Glomerular visceral epithelial cell (primary cell): ENCODE measurements at regions not wholly inside any gene's neighbourhood (a gene's known extent, or its start where the extent isn't known, plus 50 kb on each side); places are given as distances from the start of the nearest gene placed in this dataset.
"Not testable (repeated sequence)": the region's sequence is repeated elsewhere in the genome, so short reads cannot be mapped to it uniquely, and the experiment has no call there.

Experiments used
- DNase-seq: peaks from one replicate; pipeline ENCODE4 v3.0.0-alpha.2; 2016; ENCODE audit errors: extremely low spot score

DNA sequence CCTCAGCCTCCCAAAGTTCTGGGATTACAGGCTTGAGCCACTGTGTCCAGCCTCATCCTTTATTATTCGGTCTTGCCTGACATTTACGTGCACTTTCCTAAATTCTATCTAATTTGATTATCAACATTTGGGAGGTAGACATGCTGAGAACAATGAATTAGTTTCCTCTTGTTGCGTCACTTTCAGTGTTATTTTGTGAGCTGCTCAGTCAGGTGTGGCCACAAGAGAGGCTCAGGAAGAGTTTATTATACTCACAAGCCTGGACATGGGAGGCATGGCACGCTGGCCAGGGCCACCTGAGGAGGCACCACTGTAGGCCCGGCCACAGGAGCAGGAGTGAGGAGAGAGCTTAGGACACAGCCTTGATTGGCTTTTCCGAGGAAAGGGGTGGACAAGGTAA, 59.7 kb upstream of the RBFOX2 start:
- no peak for DNase-seq

DNA sequence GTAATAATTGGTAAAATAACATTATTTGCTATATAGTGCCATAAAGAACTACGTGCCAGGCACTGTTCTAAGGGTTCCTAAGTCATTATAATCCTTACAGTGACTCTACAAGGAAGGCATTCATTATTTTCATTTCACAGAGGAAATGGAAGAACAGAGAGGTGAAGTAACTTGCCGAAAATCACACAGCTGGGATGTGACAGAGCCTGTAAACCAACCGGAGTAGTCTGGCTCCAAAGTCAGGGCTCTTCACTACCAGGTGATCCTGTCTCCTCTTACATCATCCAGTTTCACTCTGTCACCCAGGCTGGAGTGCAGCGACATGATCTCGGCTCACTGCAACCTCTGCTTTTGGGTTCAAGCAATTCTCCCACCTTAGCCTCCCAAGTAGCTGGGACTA, 59.2 kb upstream of the RBFOX2 start:
- no peak for DNase-seq

DNA sequence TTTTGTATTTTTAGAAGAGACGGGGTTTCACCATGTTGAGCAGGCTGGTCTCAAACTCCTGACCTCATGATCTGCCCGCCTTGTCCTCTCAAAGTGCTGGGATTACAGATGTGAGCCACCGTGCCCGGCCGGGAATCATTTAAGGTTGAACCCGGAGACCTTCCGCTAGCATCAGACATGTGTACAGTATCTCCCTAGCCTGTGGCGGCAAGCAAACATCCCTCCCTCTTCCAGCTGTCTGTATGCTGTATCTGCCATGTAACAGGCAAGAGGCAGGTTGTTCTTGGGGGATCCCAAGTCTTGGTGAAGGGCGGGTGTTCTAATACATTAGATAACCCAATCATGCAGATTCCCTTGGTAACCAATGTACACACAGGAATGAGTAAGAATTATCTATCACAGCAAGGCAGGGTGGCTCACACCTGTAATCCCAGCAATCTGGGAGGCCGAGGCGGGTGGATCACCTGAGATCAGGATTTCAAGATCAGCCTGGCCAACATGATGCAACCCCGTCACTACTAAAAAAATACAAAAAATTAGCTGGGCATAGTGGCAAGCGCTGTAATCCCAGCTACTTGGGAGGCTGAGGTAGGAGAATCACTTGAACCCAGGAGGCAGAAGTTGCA, 58.1 kb upstream of the RBFOX2 start:
- no peak for DNase-seq

DNA sequence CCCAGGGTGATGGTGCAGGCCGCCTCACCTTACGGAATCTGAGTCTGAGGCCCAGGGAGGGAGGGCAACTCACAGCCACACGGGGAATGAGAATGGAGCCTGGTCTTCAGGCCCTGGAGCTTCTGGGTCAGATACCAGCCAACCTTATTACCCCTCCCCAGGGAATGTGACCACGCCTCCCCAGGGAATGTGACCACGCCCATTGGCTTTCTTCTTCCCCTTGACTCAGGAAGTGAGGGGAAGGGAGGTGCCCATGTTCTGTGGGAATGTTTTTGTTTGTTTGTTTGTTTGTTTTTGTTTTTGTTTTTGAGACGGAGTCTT, 57.5 kb upstream of the RBFOX2 start:
- no peak for DNase-seq

DNA sequence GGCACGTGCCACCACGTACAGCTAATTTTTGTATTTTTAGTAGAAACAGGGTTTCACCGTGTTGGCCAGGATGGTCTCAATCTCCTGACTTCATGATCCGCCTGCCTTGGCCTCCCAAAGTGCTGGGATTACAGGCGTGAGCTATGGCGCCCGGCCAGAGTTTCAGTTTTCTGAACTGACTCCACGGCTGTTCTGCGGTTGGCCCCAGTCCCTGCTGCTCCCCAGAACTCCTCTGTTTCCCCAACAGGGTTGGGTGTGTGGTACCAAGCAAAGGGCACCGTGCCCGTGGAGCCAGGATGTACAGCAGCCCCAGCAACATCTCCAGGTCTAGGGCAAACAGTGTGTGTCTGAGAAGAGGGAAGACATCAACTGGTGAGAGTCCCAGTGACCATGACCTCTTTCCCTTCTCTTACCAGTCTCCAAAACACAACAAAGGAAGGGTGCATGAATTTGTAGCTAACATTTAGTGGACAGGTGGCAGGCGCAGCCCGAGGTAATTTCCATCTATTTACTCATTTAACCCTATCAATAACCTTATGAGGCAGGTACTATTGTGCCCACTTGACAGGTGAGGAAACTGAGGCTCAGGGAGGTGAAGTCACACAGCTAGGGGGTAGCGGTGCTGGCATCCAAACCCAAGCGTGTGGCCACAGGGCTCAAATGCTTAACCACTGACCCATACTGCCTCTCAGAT, 57.0 kb upstream of the RBFOX2 start:
- DNase-seq: no peak

DNA sequence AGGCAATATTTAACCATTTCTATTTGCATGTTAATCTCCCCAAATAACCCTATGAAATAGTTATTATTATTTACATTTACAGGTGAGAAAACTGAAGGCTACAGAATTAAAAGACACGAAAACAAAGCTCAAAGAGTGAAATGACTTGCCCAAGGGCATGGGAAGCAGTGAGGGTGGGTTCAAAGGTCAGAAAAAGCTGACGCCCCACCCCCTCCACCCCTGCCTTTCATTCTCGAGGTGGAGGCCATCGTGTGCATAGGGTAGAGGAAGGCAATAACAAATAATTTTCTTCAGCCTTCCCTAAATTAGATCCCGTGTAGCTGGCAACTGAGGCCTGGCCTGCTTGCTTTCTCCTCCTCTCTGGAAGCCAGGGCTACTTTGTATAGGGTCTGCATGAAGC, 56.1 kb upstream of the RBFOX2 start:
- DNase-seq: no peak

DNA sequence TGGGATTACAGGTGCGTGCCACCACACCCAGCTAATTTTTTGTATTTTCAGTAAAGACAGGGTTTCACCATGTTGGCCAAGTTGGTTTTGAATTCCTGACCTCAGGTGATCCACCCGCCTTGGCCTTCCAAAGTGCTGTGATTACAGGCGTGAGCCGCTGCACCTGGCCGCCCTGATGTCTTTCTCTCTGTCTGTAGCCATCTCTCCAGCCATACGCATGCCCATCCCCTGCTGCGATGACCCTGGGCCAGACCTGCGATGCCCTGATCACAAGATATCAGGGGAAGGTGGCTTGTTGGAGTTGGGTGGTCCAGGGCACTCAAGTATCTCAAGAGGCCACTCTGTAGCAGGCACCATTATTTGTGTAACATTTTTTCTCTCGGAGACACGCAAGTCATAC, 54.4 kb upstream of the RBFOX2 start:
- no peak for DNase-seq

DNA sequence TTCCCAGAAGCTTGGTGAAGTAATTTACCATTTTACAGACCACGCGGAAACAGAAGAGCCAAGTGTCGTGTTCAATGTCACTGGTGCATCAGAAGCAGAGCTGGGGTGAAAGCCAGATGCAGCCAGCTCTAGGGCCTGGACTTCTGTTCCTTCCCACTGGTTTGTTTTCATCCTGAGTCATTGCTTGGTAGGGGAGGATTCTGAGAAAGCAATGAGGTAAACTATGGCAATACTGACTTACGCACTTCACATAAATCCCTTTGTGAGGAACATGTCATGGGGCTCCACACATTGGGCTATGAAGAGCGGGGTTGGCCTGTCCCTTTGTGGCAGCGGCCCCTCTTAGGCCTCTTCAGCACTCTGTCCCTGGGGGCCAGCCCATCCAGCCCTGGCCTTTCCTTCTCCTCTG, 52.4 kb upstream of the RBFOX2 start:
- DNase-seq: peak; percentile 59

DNA sequence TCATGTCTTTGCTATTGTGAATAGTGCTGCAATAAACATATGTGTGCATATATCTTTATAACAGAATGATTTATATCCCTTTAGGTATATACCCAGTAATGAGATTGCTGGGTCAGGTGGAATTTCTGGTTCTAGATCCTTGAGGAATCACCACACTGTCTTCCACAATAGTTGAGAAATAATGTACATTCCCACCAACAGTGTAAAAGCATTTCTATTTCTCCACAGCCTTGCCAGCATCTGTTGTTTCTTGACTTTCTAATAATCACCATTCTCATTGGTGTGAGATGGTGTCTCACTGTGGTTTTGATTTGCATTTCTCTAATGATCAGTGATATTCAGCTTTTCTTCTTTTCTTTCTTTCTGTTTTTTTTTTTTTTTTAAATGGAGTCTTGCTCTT, 51.7 kb upstream of the RBFOX2 start:
- DNase-seq: not testable (repeated sequence)

DNA sequence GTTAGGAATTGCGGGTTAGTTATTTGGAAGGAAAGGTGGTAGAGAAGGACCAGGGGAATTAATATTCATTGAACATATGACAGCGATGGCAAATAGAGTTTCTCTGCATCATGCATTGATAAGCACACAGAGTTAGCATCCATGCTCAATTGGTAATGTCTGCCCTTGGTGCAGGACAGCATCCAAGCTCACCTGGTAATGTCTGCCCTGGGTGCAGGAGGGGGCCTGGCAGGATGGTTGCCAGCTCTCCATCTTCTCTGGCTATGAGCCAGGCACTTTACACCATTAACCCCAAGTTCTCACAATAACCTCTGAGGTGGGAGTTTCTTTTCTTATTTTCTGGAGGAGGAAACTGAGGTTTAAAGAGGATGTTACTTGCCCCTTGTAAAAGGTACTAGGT, 50.4 kb upstream of the RBFOX2 start:
- no peak for DNase-seq
